Mucosa of gallbladder (tissue), 1 donor: ENCODE measurements at regions not wholly inside any gene's neighbourhood (a gene's known extent, or its start where the extent isn't known, plus 50 kb on each side); places are given as distances from the start of the nearest gene placed in this dataset.
"Not testable (repeated sequence)": the region's sequence is repeated elsewhere in the genome, so short reads cannot be mapped to it uniquely, and the experiment has no call there.

Experiments
- DNase-seq: peaks from one replicate; pipeline ENCODE4 v3.0.0-alpha.2; 2020; ENCODE audit warnings: low spot score
- donor health status: DM: no; HTN: no; CAD: no.

GRCh38 chr6:68237205-68237604 is 397.9 kb upstream of the ADGRB3 start:
- DNase-seq, result no peak

- no peak for DNase-seq
Observed at GRCh38 chr6:68235326-68235784, 399.7 kb upstream of the ADGRB3 start.

- DNase-seq, result no peak
Observed at GRCh38 chr6:68233623-68234022, 401.5 kb upstream of the ADGRB3 start.

GRCh38 chr6:68229566-68229965 is 405.5 kb upstream of the ADGRB3 start:
- no peak for DNase-seq

- no peak for DNase-seq
Observed at GRCh38 chr6:68226460-68226859, 408.6 kb upstream of the ADGRB3 start.

GRCh38 chr6:68225729-68226128 is 409.4 kb upstream of the ADGRB3 start:
- no peak for DNase-seq

- no peak for DNase-seq
Observed at GRCh38 chr6:68211242-68211795, 423.8 kb upstream of the ADGRB3 start.

- DNase-seq, result not testable (repeated sequence)
Observed at GRCh38 chr6:68207612-68208011, 427.5 kb upstream of the ADGRB3 start.

GRCh38 chr6:68200929-68201328 is 434.2 kb upstream of the ADGRB3 start:
- DNase-seq, result no peak

GRCh38 chr6:68197356-68197755 is 437.7 kb upstream of the ADGRB3 start:
- DNase-seq, result no peak

GRCh38 chr6:68196645-68197044 is 438.4 kb upstream of the ADGRB3 start:
- DNase-seq, result no peak

GRCh38 chr6:68195753-68196152 is 439.3 kb upstream of the ADGRB3 start:
- not testable (repeated sequence) for DNase-seq

- DNase-seq, result no peak
Observed at GRCh38 chr6:68194846-68195478, 440.1 kb upstream of the ADGRB3 start.

- no peak for DNase-seq
Observed at GRCh38 chr6:68192988-68193387, 442.1 kb upstream of the ADGRB3 start.

- no peak for DNase-seq
Observed at GRCh38 chr6:68189217-68189815, 445.8 kb upstream of the ADGRB3 start.

GRCh38 chr6:68186870-68187269 is 448.2 kb upstream of the ADGRB3 start:
- DNase-seq, result no peak

- DNase-seq, result no peak
Observed at GRCh38 chr6:68182386-68182785, 452.7 kb upstream of the ADGRB3 start.

GRCh38 chr6:68181027-68181426 is 454.1 kb upstream of the ADGRB3 start:
- DNase-seq, result not testable (repeated sequence)

- no peak for DNase-seq
Observed at GRCh38 chr6:68173616-68174015, 461.5 kb upstream of the ADGRB3 start.

- DNase-seq, result no peak
Observed at GRCh38 chr6:68169922-68170321, 465.2 kb upstream of the ADGRB3 start.

- DNase-seq, result no peak
Observed at GRCh38 chr6:68167604-68168003, 467.5 kb upstream of the ADGRB3 start.

GRCh38 chr6:68160812-68161211 is 474.3 kb upstream of the ADGRB3 start:
- not testable (repeated sequence) for DNase-seq

GRCh38 chr6:68160348-68160747 is 474.7 kb upstream of the ADGRB3 start:
- DNase-seq, result no peak
